HL-60 (cell line): ENCODE measurements at regions not wholly inside any gene's neighbourhood (a gene's known extent, or its start where the extent isn't known, plus 50 kb on each side); places are given as distances from the start of the nearest gene placed in this dataset.

Experiments
- CTCF ChIP-seq: IDR thresholded peaks from one replicate; pipeline ENCODE4 v1.5.1; 2011; ENCODE audit warnings: low read length, control low read depth, inconsistent platforms; ENCODE audit not compliant: insufficient read depth
- GABPA ChIP-seq: IDR thresholded peaks from 2 replicates; pipeline ENCODE4 v1.6.1; 2012; ENCODE audit warnings: low read depth

GRCh38 chr2:11073251-11073650 is 82.0 kb upstream of the SLC66A3 start:
- TF ChIP-seq GABPA (no peak), CTCF (peak; percentile 27)
